ENCODE measurements at regions not wholly inside any gene's neighbourhood (a gene's known extent, or its start where the extent isn't known, plus 50 kb on each side); places are given as distances from the start of the nearest gene placed in this dataset.

DNA sequence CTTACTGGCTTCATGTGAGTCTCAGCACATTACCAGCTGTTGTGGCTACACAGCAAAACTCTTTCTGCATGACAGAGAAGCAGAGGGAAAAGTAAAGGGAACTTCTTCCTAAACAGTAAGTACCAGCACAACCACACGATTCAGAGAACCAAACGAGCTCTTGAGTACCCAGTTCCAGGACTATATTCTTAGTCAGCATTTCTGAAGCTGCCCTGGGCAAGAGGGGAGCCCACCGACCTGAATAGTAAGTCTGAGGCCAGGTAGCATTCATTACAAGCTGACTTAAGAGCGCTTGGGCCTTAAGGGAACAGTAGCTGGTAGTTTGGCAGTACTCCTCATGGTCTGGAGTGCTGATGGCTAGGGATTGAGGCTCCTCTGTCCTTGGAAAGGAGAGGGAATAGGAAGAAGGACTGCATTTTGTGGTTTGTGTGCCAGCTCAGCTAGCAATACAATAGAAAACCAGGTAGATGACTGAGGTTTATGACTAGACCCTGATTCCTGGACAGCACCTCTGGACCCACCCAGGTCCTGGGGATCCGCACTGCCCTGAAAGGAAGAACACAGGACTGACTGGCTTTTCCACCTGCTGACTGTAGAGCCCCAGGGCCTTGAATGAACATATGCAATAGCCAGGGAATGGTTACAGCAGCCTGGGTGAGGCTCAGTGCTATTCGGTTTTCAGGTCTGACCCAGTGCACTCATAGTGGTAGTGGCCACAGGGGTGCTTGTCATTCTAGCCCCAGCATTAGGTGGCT is 396.8 kb upstream of the PRMT6 start:
- intact Hi-C loops (cut with micrococcal nuclease): no loop called here
- TF ChIP-seq POLR2A (IDR thresholded peaks at IDR 0.05; ENCODE audit: low read depth, low read length) (no peak), FOS (IDR thresholded peaks at IDR 0.05; ENCODE audit: borderline replicate concordance, insufficient read depth, low read length) (no peak), POLR2AphosphoS5 (IDR thresholded peaks at IDR 0.05; ENCODE audit: insufficient read depth, low read depth, low read length) (no peak), JUN (IDR thresholded peaks at IDR 0.05; ENCODE audit: borderline replicate concordance, insufficient read depth, insufficient read length, low read depth) (no peak), EZH2 (IDR thresholded peaks at IDR 0.05; ENCODE audit: borderline replicate concordance, low read depth, low read length, severe bottlenecking) (no peak), MYC (IDR thresholded peaks at IDR 0.05; ENCODE audit: low read depth, low read length) (no peak), GATA2 (IDR thresholded peaks at IDR 0.05; ENCODE audit: insufficient read depth, insufficient read length, low read depth, low read length) (no peak)
- TF ChIP-seq, protein P1, sequence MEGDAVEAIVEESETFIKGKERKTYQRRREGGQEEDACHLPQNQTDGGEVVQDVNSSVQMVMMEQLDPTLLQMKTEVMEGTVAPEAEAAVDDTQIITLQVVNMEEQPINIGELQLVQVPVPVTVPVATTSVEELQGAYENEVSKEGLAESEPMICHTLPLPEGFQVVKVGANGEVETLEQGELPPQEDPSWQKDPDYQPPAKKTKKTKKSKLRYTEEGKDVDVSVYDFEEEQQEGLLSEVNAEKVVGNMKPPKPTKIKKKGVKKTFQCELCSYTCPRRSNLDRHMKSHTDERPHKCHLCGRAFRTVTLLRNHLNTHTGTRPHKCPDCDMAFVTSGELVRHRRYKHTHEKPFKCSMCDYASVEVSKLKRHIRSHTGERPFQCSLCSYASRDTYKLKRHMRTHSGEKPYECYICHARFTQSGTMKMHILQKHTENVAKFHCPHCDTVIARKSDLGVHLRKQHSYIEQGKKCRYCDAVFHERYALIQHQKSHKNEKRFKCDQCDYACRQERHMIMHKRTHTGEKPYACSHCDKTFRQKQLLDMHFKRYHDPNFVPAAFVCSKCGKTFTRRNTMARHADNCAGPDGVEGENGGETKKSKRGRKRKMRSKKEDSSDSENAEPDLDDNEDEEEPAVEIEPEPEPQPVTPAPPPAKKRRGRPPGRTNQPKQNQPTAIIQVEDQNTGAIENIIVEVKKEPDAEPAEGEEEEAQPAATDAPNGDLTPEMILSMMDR (IDR thresholded peaks at IDR 0.05; ENCODE audit: extremely low read depth in 1 of 2, insufficient read depth in 1 of 2, low read depth in 1 of 2, low read length in 2 of 2): no peak
- TF ChIP-seq, protein P2, sequence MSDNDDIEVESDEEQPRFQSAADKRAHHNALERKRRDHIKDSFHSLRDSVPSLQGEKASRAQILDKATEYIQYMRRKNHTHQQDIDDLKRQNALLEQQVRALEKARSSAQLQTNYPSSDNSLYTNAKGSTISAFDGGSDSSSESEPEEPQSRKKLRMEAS (IDR thresholded peaks at IDR 0.05; ENCODE audit: insufficient read depth, insufficient read length): no peak
- DNase-seq (ENCODE audit: low read depth, low spot score) (no peak), FAIRE-seq (no peak)
- Histone ChIP-seq H4K20me1 (replicated peaks; ENCODE audit: control insufficient read depth, extremely low read depth, insufficient read depth, low read length) (no peaks in the 10 kb centered on the region), H3K79me2 (ENCODE audit: control insufficient read depth, insufficient read depth, low read length) (no peaks in the 10 kb centered on the region), H3K9me3 (replicated peaks; ENCODE audit: control insufficient read depth, insufficient read depth, low read length) (no peaks in the 10 kb centered on the region), H3K9ac (replicated peaks; ENCODE audit: extremely low read depth, insufficient read depth, low read length) (no peak overlapping the region), H3K36me3 (ENCODE audit: control insufficient read depth in 2 of 2, extremely low read depth in 1 of 2, insufficient read depth in 2 of 2, low read length in 2 of 2) (no peaks in the 10 kb centered on the region), H3K27me3 (ENCODE audit: control insufficient read depth in 2 of 2, insufficient read depth in 2 of 2, low read length in 2 of 2) (no peaks in the 10 kb centered on the region), H3K4me2 (ENCODE audit: insufficient read depth, low read length) (no peak overlapping the region), H3K4me3 (replicated peaks in 1 of 3; ENCODE audit: insufficient read depth in 1 of 3, low read depth in 1 of 3, low read length in 3 of 3) (no peak overlapping the region), H2AFZ (ENCODE audit: low read depth, low read length) (no peak overlapping the region), H3K9me1 (replicated peaks; ENCODE audit: control insufficient read depth, extremely low read depth, insufficient read depth, low read length) (no peaks in the 10 kb centered on the region), H3K27ac (ENCODE audit: insufficient read depth, low read depth, low read length) (no peak overlapping the region), H3K4me1 (ENCODE audit: control insufficient read depth, extremely low read depth, insufficient read depth, low read length) (no peaks in the 10 kb centered on the region)
- no TSS peak for BruUV-seq (replicated peaks)
- POLR2A ChIA-PET: no interaction called here
- CTCF ChIA-PET: no interaction called here
- dilution Hi-C loops (cut with MboI; ENCODE audit: extremely low pct_ligation_motif_present, low sequenced_read_pairs): no loop called here

Data from endothelial cell of umbilical vein (primary cell).